DMS79 (cell line): ENCODE measurements at regions not wholly inside any gene's neighbourhood (a gene's known extent, or its start where the extent isn't known, plus 50 kb on each side); places are given as distances from the start of the nearest gene placed in this dataset.
A peak's percentile ranks its signal among the peaks of the same experiment; 100 is the strongest.

Source experiments
- DNase-seq: peaks from one replicate; lab custom pipeline; 2025; lab: John Stamatoyannopoulos, UW

DNA sequence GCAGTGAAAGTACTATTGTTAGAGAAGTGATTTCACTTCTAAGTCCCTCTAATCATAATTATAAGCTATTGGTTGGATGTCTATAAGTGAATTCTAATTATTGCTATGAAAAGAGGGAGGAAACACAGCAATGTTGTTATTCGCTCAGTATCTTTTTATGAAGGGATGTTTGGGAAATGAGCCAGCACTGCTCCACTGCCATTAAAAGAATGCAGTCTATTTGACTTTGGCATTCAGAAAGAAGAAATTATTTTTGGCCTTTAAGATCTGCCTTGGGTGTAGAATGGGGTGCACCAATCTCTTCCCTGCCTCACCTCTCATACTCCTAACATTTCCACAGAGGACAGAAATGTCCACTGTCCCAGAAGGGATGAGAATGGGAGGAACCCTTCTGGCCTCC lies 332.0 kb downstream of the SPATA31D1 start:
- no peak for DNase-seq

- no peak for DNase-seq
Measured at GRCh38 chr9:82325907-82326306, 337.3 kb downstream of the SPATA31D1 start.

- no peak for DNase-seq
Measured at GRCh38 chr9:82327641-82328040, 339.1 kb downstream of the SPATA31D1 start.

GRCh38 chr9:82331079-82331478 lies 342.5 kb downstream of the SPATA31D1 start:
- DNase-seq: no peak

GRCh38 chr9:82332018-82332773 lies 343.6 kb downstream of the SPATA31D1 start:
- DNase-seq: peak; percentile 19

- DNase-seq: no peak
Measured at GRCh38 chr9:82332774-82333152, 344.2 kb downstream of the SPATA31D1 start.

DNA sequence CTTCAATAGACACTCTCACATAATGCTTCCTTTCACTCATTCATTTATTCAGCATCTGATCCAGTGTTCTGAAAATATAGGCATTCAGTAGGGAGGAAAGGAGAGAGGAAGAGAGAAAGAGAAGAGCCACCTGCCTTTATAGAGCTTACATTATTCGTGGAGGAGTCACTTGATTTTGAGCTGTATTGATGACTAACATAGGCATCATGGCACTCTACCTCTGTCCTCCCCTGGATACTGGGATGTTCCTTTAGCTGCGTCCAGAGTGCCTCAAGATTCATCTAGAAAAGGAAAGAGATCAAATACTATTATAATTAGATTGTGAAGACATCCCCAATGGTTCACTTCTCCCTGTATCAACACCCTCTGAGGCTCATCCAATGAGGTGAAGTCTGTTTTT lies 345.1 kb downstream of the SPATA31D1 start:
- DNase-seq: no peak

GRCh38 chr9:82334286-82334685 lies 345.7 kb downstream of the SPATA31D1 start:
- DNase-seq: no peak

GRCh38 chr9:82337351-82337750 lies 348.8 kb downstream of the SPATA31D1 start:
- no peak for DNase-seq

GRCh38 chr9:82342046-82342445 lies 353.5 kb downstream of the SPATA31D1 start:
- DNase-seq: no peak

- no peak for DNase-seq
Measured at GRCh38 chr9:82346040-82346439, 357.5 kb downstream of the SPATA31D1 start.

GRCh38 chr9:82353631-82354278 lies 365.2 kb downstream of the SPATA31D1 start:
- DNase-seq: no peak

DNA sequence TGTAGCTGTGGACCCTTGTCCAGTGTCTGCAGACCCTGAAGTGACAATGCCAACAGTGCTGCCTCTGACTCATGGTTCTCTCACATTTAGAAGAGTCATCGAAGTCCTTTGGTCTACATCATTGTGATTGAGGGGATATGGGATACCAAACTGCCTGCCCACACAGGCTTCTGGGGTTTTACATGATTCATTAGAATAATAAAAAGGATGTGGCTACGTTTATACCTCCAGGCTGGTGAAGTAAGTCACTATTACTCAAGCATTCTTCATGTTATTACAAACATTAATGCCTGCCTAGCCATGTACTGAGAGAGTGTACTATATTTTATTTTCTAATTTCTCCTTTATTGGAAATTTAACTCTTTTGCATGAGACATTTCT lies 365.7 kb downstream of the SPATA31D1 start:
- no peak for DNase-seq

GRCh38 chr9:82356131-82356530 lies 367.6 kb downstream of the SPATA31D1 start:
- no peak for DNase-seq

GRCh38 chr9:82356871-82357270 lies 368.3 kb downstream of the SPATA31D1 start:
- DNase-seq: no peak

DNA sequence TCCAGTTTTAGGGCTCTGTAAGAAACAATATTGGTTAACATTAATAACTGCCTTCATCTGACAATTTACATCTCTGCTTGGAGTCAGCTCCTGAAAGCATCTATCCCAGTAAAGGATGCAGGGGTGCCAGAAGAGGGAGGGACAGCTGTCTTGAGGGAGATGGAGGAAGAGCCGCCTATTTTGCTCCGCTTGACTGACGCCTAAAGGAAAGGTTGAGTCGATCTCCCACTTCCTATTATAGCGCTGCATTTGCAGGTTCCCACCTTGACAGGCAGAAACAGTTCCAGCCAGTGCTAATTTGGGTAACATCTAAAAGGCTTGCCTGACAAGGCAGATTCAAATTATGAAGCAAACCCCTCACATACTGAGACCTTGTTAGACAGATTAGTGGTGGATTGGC lies 374.6 kb downstream of the SPATA31D1 start:
- no peak for DNase-seq

GRCh38 chr9:82363682-82364081 lies 375.1 kb downstream of the SPATA31D1 start:
- no peak for DNase-seq

- DNase-seq: no peak
Measured at GRCh38 chr9:82367016-82367415, 378.4 kb downstream of the SPATA31D1 start.

GRCh38 chr9:82367929-82368328 lies 379.4 kb downstream of the SPATA31D1 start:
- no peak for DNase-seq

DNA sequence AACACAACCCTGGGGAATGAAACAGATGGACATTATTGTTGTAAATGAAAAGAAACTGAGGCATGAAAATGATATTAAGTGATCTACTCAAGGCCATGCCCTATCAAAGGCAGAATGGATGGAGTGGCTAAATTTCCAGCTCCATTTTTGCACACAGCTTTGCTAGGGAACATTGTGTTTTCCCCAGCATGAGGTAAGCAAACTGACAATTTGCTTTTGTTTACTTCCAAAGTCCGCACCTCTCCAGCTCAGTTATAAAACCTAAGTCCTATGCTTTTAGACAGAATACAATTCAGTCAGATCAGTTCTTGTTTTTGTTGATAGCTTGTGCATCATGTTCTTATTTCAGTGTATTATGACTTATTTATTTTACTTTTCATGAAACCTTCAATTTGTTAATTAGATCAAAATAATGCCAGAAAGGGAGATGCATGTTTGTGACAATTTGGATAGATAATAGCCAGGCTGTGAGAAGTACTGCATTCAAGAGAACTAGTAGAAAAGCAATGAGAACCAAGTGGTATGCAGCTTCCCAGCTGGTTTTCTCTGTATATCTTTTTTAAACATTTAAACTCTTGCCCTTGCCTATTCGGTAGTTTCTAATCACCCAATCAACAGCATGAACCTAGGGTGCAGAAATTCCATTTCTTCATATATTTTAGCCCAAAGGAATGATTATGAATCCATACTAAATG lies 380.8 kb downstream of the SPATA31D1 start:
- DNase-seq: no peak

GRCh38 chr9:82375041-82375440 lies 386.5 kb downstream of the SPATA31D1 start:
- DNase-seq: no peak

- no peak for DNase-seq
Measured at GRCh38 chr9:82376677-82377232, 388.2 kb downstream of the SPATA31D1 start.
